Activated CD4-positive, alpha-beta memory T cell treated with anti-CD3 and anti-CD28 coated beads for 36 hours (primary cell): ENCODE measurements at regions not wholly inside any gene's neighbourhood (a gene's known extent, or its start where the extent isn't known, plus 50 kb on each side); places are given as distances from the start of the nearest gene placed in this dataset.
"Not testable (repeated sequence)": the region's sequence is repeated elsewhere in the genome, so short reads cannot be mapped to it uniquely, and the experiment has no call there.

Source experiments
- CTCF ChIA-PET: fragments of 350-600 bp; sonication (Branson Sonifier 250); formaldehyde crosslinking; loops from one replicate; lab custom pipeline; 2021; ENCODE audit warnings: antibody characterized with exemption, inconsistent platforms; lab: Charles Lee
- POLR2A ChIA-PET: fragments of 350-600 bp; sonication (Branson Sonifier 250); formaldehyde crosslinking; loops from one replicate; lab custom pipeline; 2021; ENCODE audit warnings: antibody characterized with exemption; lab: Charles Lee
- DNase-seq: peaks from one replicate; pipeline ENCODE4 v3.0.0-alpha.2; 2020
- H3K27ac Mint-ChIP-seq: one replicate; pipeline ENCODE4 v1.8.0; 2021; ENCODE audit warnings: mixed read lengths
- H3K27me3 Mint-ChIP-seq: one replicate; pipeline ENCODE4 v1.8.0; 2021; ENCODE audit warnings: mixed read lengths
- H3K36me3 Mint-ChIP-seq: one replicate; pipeline ENCODE4 v1.8.0; 2021; ENCODE audit warnings: mixed read lengths
- H3K4me1 Mint-ChIP-seq: one replicate; pipeline ENCODE4 v1.8.0; 2021; ENCODE audit warnings: low read depth, mixed read lengths
- H3K4me3 Mint-ChIP-seq: one replicate; pipeline ENCODE4 v1.8.0; 2021; ENCODE audit warnings: mild to moderate bottlenecking, mixed read lengths
- H3K9me3 Mint-ChIP-seq: one replicate; pipeline ENCODE4 v1.8.0; 2021; ENCODE audit warnings: mixed read lengths
- intact Hi-C: fragments of 100-400 bp; cut with micrococcal nuclease; formaldehyde crosslinking; loops from one replicate; pipeline ENCODE4 v1.15.1; 2023

GRCh38 chr1:9442278-9442846, 96.9 kb upstream of the SLC25A33 start:
- no peak for DNase-seq
- no peak overlapping the region for H3K27ac Mint-ChIP-seq
- no peaks in the 10 kb centered on the region for H3K36me3 Mint-ChIP-seq
- ChIA-PET CTCF (interaction anchor here (1.2 kb wide), 1 partner anchor 153 kb away, joined by 6 read pairs; no protein-coding TSS in a partner anchor), POLR2A (no interaction called here)
- intact Hi-C loops = no loop called here
- no peak overlapping the region for H3K4me3 Mint-ChIP-seq
- no peaks in the 10 kb centered on the region for H3K4me1 Mint-ChIP-seq
- H3K27me3 Mint-ChIP-seq = peaks cover 10% of the 10 kb centered on the region
- no peaks in the 10 kb centered on the region for H3K9me3 Mint-ChIP-seq

DNA sequence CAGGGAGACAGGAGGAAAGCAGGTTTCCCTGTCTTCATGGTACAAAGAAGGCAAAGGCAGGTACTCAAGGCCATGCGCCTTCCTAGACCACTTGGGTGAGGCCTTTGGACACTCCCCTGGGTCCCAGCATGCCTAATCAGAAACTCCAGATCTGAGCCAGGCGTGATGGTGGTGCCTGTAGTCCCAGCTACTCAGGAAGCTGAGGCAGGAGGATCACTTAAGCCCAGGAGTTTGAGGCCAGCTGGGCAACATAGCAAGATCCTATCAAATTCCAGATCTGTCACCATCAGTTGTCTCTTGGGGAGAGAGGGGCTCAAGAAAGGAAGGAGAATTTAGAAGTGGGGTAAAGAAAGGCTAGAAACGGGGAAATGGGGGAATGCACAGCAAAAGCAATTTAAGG, 96.3 kb upstream of the SLC25A33 start:
- Mint-ChIP-seq H3K27ac (no peak overlapping the region), H3K4me3 (no peak overlapping the region), H3K27me3 (peaks cover 9% of the 10 kb centered on the region), H3K36me3 (no peaks in the 10 kb centered on the region), H3K4me1 (no peaks in the 10 kb centered on the region), H3K9me3 (no peaks in the 10 kb centered on the region)
- ChIA-PET POLR2A (no interaction called here), CTCF (no interaction called here)
- intact Hi-C loops = no loop called here
- DNase-seq = no peak

- DNase-seq = no peak
- CTCF ChIA-PET = no interaction called here
- POLR2A ChIA-PET = no interaction called here
- Mint-ChIP-seq H3K27ac (no peak overlapping the region), H3K36me3 (no peaks in the 10 kb centered on the region), H3K4me1 (no peaks in the 10 kb centered on the region), H3K4me3 (no peak overlapping the region), H3K27me3 (peaks cover 9% of the 10 kb centered on the region), H3K9me3 (no peaks in the 10 kb centered on the region)
- intact Hi-C loops = no loop called here
Measured at GRCh38 chr1:9443913-9444445, 95.3 kb upstream of the SLC25A33 start.

- ChIA-PET POLR2A (no interaction called here), CTCF (no interaction called here)
- Mint-ChIP-seq H3K4me3 (no peak overlapping the region), H3K27me3 (peaks cover 9% of the 10 kb centered on the region), H3K9me3 (no peaks in the 10 kb centered on the region), H3K27ac (no peak overlapping the region), H3K4me1 (no peaks in the 10 kb centered on the region), H3K36me3 (no peaks in the 10 kb centered on the region)
- DNase-seq = no peak
- intact Hi-C loops = no loop called here
Measured at GRCh38 chr1:9444532-9444931, 94.7 kb upstream of the SLC25A33 start.

DNA sequence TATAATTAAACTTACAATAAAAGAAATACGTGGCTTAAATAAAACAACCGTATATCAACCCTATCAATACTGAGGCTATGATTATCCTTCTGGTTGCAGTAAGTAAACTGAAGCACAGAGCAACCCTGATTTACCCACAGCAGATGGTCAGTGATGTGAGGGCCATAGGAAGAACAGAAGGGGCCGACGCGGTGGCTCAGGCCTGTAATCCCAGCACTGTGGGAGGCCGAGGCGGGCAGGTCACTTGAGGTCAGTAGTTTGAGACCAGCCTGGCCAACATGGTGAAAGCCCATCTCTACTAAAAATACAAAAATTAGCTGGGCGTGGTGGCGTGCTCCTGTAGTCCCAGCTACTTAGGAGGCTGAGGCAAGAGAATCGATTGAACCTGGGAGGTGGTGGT, 94.2 kb upstream of the SLC25A33 start:
- POLR2A ChIA-PET, H3K9me3 Mint-ChIP-seq, H3K36me3 Mint-ChIP-seq, H3K27me3 Mint-ChIP-seq, H3K4me1 Mint-ChIP-seq, H3K4me3 Mint-ChIP-seq, CTCF ChIA-PET, DNase-seq, intact Hi-C loops, H3K27ac Mint-ChIP-seq: not testable (repeated sequence)

DNA sequence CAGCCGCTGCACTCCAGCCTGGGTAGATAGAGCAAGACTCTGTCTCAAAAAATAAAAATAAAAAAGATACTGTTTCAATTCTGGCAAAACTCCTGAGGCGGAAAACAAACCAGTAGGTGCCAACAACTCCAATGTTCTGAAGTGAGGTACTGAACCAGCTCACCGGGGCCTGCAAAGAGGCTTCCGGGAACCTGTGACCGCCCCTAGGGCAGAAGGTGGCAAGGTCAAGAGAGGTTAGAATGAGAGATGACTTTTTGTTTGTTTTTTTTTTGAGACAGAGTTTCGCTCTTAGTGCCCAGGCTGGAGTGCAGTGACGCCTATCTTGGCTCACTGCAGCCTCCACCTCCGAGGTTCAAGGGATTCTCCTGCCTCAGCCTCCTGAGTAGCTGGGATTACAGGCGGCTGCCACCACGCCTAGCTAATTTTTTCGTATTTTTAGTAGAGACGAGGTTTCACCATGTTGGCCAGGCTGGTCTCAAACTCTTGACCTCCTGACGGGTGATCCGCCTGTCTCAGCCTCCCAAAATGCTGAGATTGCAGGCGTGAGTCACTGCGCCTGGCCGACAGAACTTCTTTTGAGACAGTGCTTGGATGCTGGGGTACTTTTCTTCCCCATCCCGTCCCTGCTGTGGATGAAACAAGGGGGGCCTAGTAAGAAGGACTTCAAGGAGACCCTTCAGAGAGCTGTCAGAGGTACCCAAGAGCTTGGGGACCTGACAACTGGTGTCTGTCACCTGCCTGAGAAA, 91.9 kb upstream of the SLC25A33 start:
- CTCF ChIA-PET = interaction anchor here (0.6 to 0.8 kb wide), 3 partner anchors 8 to 305 kb away, joined by 3 read pairs; no protein-coding TSS in a partner anchor

DNA sequence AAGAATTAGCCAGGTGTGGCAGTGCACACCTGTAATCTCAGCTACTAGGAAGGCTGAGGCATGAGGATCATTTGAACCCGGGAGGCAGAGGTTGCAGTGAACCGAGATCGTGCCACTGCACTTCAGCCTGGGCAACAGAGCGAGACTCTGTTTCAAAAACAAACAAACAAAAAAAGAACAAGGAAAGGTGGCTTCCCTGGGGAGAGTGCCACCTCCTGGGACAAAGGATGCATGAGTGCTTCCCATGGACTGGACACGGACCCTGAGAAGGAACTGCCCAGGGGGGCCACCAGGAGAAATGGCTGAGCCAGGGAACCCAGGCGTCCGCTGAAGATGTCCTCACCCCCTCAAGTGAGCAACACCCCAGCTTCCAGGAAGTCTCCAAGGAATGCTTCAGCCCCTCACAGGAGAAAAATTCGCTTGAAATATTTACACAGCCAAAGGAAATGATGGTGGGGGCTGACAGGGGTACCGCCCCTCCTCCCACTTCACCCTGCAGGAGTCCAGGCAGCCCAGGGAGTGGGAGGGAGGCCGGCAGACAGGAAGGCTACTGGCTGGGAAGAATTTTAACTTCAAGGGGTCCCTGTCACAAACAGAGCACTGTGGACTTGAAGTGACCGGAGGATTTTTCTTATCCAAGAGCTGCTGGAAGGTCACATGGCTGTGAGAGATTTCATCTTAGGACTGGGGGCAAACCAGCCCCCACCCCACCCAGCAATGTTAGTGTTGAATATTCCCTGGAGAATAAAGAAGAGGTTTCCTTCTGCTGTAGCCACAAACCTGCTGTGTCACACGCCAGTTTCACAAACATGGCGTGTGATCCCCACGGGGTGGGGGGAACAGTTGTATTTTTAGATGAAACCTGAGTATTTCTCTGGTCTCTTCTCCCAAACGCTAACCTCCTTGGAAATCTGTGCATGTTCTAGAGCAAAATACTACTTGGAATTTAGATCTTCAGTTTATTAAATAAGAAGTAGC, 90.8 kb upstream of the SLC25A33 start:
- no peak for DNase-seq
- ChIA-PET POLR2A (no interaction called here), CTCF (interaction anchor here (1.3 kb wide), 1 partner anchor 154 kb away, joined by 3 read pairs; no protein-coding TSS in a partner anchor)
- H3K4me1 Mint-ChIP-seq = no peaks in the 10 kb centered on the region
- no peaks in the 10 kb centered on the region for H3K9me3 Mint-ChIP-seq
- no peaks in the 10 kb centered on the region for H3K36me3 Mint-ChIP-seq
- H3K4me3 Mint-ChIP-seq = no peak overlapping the region
- no peak overlapping the region for H3K27ac Mint-ChIP-seq
- H3K27me3 Mint-ChIP-seq = no peaks in the 10 kb centered on the region
- intact Hi-C loops = no loop called here

More for the DNA sequence above, 91.9 kb upstream of the SLC25A33 start:
- no peak overlapping the region for H3K27ac Mint-ChIP-seq
- H3K9me3 Mint-ChIP-seq = no peaks in the 10 kb centered on the region
- intact Hi-C loops = no loop called here
- no peak for DNase-seq
- H3K4me1 Mint-ChIP-seq = no peaks in the 10 kb centered on the region
- POLR2A ChIA-PET = no interaction called here
- no peaks in the 10 kb centered on the region for H3K36me3 Mint-ChIP-seq
- H3K27me3 Mint-ChIP-seq = no peaks in the 10 kb centered on the region
- no peak overlapping the region for H3K4me3 Mint-ChIP-seq

GRCh38 chr1:9449110-9449627, 90.1 kb upstream of the SLC25A33 start:
- H3K9me3 Mint-ChIP-seq = no peaks in the 10 kb centered on the region
- POLR2A ChIA-PET = no interaction called here

DNA sequence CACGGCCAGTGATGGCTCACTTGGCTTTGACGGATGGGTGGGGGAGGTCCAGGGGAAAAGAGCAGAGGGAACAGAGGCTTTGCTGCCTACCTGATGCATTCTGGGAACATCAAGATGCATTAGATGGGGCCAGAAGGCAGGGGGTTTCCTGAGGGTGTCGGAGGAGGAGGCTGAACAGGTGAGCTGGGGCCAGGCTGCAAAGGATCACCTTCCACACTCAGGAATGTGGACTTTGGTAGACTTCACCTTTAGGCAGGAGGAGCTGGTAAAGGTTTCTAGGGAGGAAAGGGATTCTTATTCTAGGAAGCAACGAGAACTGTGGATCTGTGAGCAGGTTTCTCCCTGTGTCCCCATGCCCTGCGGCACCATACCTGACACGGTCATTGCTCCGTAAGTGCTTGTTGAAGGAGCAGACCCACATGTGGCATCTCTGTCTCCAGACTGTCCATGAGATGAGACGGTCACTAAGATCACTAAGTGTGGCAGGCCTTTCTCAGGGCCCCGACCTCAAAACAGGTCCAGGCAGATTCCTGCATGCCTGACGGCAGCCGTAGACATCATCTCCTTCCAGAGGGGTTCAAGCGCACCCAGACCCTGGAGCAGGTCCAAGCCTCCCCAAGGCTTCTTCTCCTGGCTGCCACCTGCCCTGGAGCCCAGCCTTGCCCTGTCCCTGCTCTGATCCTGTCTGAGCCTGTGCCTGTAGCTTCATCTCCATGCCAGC, 89.1 kb upstream of the SLC25A33 start:
- Mint-ChIP-seq H3K27ac (no peak overlapping the region), H3K36me3 (no peaks in the 10 kb centered on the region), H3K27me3 (no peaks in the 10 kb centered on the region), H3K9me3 (no peaks in the 10 kb centered on the region), H3K4me3 (no peak overlapping the region), H3K4me1 (no peaks in the 10 kb centered on the region)
- intact Hi-C loops = no loop called here
- ChIA-PET POLR2A (no interaction called here), CTCF (interaction anchor here (1.0 to 3.0 kb wide), 3 partner anchors 155 to 183 kb away, joined by 3 to 10 read pairs (median 3); no protein-coding TSS in a partner anchor)
- no peak for DNase-seq

More at GRCh38 chr1:9449110-9449627, 90.1 kb upstream of the SLC25A33 start:
- Mint-ChIP-seq H3K4me3 (no peak overlapping the region), H3K4me1 (no peaks in the 10 kb centered on the region), H3K36me3 (no peaks in the 10 kb centered on the region), H3K27me3 (no peaks in the 10 kb centered on the region), H3K27ac (no peak overlapping the region)
- intact Hi-C loops = no loop called here
- CTCF ChIA-PET = interaction anchor here (1.3 kb wide), 1 partner anchor 154 kb away, joined by 3 read pairs; no protein-coding TSS in a partner anchor
- no peak for DNase-seq

DNA sequence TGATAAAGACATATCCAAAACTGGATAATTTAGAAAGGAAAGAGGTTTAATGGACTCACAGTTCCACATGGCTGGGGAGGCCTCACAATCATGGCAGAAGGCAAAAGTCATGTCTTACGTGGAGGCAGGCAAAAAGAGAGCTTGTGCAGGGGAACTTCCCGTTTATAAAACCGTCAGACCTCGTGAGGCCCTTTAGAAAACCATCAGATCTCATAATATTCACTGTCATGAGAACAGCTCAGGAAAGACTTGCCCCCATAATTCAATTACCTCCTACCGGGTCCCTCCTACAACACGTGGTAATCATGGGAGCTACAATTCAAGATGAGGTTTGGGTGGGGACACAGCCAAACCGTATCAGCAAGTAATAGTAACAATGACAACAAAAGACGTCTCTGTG, 88.2 kb upstream of the SLC25A33 start:
- ChIA-PET POLR2A (no interaction called here), CTCF (interaction anchor here (0.9 to 3.0 kb wide), 2 partner anchors 161 to 184 kb away, joined by 5 to 10 read pairs; no protein-coding TSS in a partner anchor)
- Mint-ChIP-seq H3K4me3 (no peak overlapping the region), H3K9me3 (no peaks in the 10 kb centered on the region), H3K36me3 (no peaks in the 10 kb centered on the region), H3K4me1 (no peaks in the 10 kb centered on the region), H3K27me3 (no peaks in the 10 kb centered on the region), H3K27ac (no peak overlapping the region)
- intact Hi-C loops = no loop called here
- no peak for DNase-seq

DNA sequence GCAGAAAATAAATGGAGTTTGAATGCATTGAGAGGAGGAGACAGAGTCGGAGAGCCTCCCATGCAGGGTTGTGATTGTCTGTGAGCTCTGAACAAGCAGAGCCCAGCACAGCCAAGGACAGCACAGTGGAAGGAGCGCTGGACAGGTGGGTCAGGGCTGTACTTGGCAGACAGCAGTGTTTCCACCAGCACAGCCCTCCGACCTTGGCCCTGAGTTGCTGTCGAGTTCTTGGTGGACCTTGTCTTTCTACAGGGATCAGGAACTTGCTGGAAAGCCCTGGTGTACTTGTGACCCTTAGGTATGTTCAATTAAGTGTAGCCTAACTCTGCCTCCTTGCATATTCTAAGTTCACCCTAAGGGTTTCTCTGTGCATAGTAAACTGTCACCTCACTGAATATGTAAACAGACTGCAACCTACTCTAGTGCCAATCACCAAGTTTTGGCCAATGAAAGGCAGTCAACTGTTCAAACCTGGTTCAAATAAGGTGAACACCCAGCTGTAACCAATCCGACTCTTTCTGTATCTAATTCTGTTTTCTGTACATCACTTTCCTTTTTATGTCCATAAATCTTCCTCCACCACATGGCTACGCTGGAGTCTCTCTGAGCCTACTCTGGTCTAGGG, 86.6 kb upstream of the SLC25A33 start:
- H3K36me3 Mint-ChIP-seq = no peaks in the 10 kb centered on the region
- no peaks in the 10 kb centered on the region for H3K9me3 Mint-ChIP-seq
- no peaks in the 10 kb centered on the region for H3K4me1 Mint-ChIP-seq
- ChIA-PET CTCF (interaction anchor here (0.5 to 3.0 kb wide), 4 partner anchors 158 to 376 kb away, joined by 3 to 10 read pairs (median 3); no protein-coding TSS in a partner anchor), POLR2A (no interaction called here)
- intact Hi-C loops = no loop called here
- H3K27me3 Mint-ChIP-seq = no peaks in the 10 kb centered on the region
- H3K4me3 Mint-ChIP-seq = no peak overlapping the region
- DNase-seq = no peak
- H3K27ac Mint-ChIP-seq = no peak overlapping the region
